ENCODE measurements at regions not wholly inside any gene's neighbourhood (a gene's known extent, or its start where the extent isn't known, plus 50 kb on each side); places are given as distances from the start of the nearest gene placed in this dataset.

DNA sequence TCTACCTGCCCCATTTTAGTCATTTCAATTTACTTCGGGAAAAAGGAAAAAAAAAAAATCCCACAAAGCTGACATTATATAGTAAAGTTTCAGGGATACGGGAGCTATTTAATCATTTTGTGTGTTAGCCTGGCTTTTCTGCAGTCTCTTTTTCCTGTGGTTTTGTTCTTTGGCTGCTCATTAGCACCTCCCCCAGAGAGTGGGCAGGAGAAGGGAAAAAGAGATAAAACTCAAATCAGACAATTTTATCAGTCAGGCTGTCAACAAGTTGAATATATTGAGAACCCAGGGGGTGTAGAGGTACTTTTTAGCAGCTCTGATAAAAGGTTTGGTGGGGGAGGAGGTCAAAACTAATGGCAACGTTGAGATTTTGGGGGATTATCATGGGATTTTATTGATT lies 559.0 kb upstream of the PSMD7 start:
- DNase-seq: no peak
- TF ChIP-seq, protein P1, sequence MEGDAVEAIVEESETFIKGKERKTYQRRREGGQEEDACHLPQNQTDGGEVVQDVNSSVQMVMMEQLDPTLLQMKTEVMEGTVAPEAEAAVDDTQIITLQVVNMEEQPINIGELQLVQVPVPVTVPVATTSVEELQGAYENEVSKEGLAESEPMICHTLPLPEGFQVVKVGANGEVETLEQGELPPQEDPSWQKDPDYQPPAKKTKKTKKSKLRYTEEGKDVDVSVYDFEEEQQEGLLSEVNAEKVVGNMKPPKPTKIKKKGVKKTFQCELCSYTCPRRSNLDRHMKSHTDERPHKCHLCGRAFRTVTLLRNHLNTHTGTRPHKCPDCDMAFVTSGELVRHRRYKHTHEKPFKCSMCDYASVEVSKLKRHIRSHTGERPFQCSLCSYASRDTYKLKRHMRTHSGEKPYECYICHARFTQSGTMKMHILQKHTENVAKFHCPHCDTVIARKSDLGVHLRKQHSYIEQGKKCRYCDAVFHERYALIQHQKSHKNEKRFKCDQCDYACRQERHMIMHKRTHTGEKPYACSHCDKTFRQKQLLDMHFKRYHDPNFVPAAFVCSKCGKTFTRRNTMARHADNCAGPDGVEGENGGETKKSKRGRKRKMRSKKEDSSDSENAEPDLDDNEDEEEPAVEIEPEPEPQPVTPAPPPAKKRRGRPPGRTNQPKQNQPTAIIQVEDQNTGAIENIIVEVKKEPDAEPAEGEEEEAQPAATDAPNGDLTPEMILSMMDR (IDR thresholded peaks at IDR 0.05; ENCODE audit: low read depth, low read length, missing control alignments): no peak
- Histone ChIP-seq H3K4me3 (ENCODE audit: low read depth, low read length) (no peak overlapping the region), H3K27me3 (replicated peaks) (no peaks in the 10 kb centered on the region), H3K36me3 (replicated peaks) (no peaks in the 10 kb centered on the region), H3K27ac (no peak overlapping the region)
- in situ Hi-C loops (cut with HindIII; ENCODE audit: low pct_ligation_motif_present, low sequenced_read_pairs): no loop called here

DNA sequence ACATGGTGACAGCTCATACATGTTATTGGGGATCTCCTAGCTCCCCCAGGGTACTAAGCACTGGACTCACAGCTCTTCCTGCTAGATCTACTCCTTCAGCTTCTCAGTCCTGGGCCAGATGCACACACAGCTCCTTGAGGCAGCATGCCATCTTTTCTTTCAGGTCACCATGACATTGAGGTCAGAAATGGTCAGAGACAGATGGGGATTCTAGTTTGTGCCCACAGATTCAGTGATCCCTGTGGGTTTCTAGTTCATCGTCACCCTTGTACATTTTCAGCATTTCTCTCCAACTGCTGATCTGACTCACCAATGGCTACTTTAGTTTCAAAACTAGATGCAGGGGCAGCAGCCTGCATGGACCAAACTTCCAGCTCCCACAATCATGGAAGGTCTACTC lies 560.7 kb upstream of the PSMD7 start:
- no peak for DNase-seq
- no peaks in the 10 kb centered on the region for H3K36me3 ChIP-seq (replicated peaks)
- H3K27me3 ChIP-seq (replicated peaks): no peaks in the 10 kb centered on the region
- no peak overlapping the region for H3K4me3 ChIP-seq (ENCODE audit: low read depth, low read length)
- in situ Hi-C loops (cut with HindIII; ENCODE audit: low pct_ligation_motif_present, low sequenced_read_pairs): no loop called here
- TF ChIP-seq, protein P1 (IDR thresholded peaks at IDR 0.05; ENCODE audit: low read depth, low read length, missing control alignments): no peak
- no peak overlapping the region for H3K27ac ChIP-seq

- H3K4me3 ChIP-seq (ENCODE audit: low read depth, low read length): no peak overlapping the region
- H3K27ac ChIP-seq: no peak overlapping the region
- H3K27me3 ChIP-seq (replicated peaks): no peaks in the 10 kb centered on the region
- TF ChIP-seq, protein P1 (IDR thresholded peaks at IDR 0.05; ENCODE audit: low read depth, low read length, missing control alignments): no peak
- peak; percentile 63 for DNase-seq
- in situ Hi-C loops (cut with HindIII; ENCODE audit: low pct_ligation_motif_present, low sequenced_read_pairs): no loop called here
- H3K36me3 ChIP-seq (replicated peaks): no peaks in the 10 kb centered on the region
These were observed 561.6 kb upstream of the PSMD7 start for GRCh38 chr16:73735018-73735417.

DNA sequence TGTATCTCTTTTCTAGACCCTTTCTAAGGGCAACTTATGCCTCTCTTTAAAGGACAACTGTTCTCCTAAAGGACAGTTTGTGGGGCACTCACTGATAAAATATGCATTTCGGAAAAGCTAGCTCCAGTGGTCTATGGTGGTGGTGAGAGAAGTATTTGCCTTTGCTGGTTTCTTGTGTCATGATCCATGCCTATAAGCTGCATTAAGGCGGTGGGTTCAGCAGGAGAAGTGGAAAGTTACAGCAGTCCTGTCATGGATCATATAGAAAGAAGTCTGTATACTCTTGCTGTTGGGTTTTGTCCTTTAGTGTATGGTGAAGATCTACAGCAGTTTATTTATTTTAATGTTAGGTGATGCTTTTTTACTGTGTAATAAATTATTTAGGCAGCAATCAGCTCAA lies 563.9 kb upstream of the PSMD7 start:
- in situ Hi-C loops (cut with HindIII; ENCODE audit: low pct_ligation_motif_present, low sequenced_read_pairs): no loop called here
- TF ChIP-seq, protein P1 (IDR thresholded peaks at IDR 0.05; ENCODE audit: low read depth, low read length, missing control alignments): no peak
- Histone ChIP-seq H3K27ac (no peak overlapping the region), H3K27me3 (replicated peaks) (no peaks in the 10 kb centered on the region), H3K36me3 (replicated peaks) (no peaks in the 10 kb centered on the region), H3K4me3 (ENCODE audit: low read depth, low read length) (no peak overlapping the region)
- DNase-seq: no peak

- TF ChIP-seq, protein P1 (IDR thresholded peaks at IDR 0.05; ENCODE audit: low read depth, low read length, missing control alignments): no peak
- Histone ChIP-seq H3K27ac (no peak overlapping the region), H3K36me3 (replicated peaks) (no peaks in the 10 kb centered on the region), H3K4me3 (ENCODE audit: low read depth, low read length) (no peak overlapping the region), H3K27me3 (replicated peaks) (no peaks in the 10 kb centered on the region)
- no peak for DNase-seq
- in situ Hi-C loops (cut with HindIII; ENCODE audit: low pct_ligation_motif_present, low sequenced_read_pairs): no loop called here
These were observed 564.5 kb upstream of the PSMD7 start for GRCh38 chr16:73732143-73732542.

DNA sequence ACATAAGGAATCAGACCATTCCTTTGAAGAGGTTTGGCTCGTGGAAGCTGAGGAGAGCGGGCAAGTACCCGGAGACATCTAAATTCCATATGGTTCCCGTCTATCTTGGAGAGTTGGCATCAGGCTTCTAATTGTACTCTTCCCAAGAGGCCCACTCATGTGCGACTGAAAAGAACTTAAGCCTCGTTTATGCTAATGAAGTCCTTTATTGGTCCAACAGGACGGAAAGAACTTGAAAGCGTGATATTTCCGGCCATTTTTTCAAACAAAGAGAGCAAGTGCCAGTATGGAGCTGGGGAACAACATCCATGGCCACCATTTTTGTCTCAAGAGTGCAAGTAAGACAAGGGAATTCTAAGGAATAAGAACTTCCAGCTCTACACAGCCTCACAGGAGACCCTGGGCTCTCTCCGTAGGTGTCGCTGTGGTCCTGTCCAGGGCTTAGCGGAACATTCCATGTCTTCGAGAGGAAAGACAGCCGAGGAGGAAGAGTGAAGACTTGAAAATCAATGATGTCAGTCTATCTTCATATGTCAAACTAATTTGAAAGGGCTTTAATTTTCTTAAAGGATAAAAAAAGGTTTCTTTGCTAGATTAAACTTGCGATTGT lies 566.0 kb upstream of the PSMD7 start:
- Histone ChIP-seq H3K27ac (no peak overlapping the region), H3K27me3 (replicated peaks) (no peaks in the 10 kb centered on the region), H3K4me3 (ENCODE audit: low read depth, low read length) (no peak overlapping the region), H3K36me3 (replicated peaks) (no peaks in the 10 kb centered on the region)
- in situ Hi-C loops (cut with HindIII; ENCODE audit: low pct_ligation_motif_present, low sequenced_read_pairs): no loop called here
- DNase-seq: no peak
- TF ChIP-seq, protein P1 (IDR thresholded peaks at IDR 0.05; ENCODE audit: low read depth, low read length, missing control alignments): no peak
